DND-41 (cell line): ENCODE measurements at regions not wholly inside any gene's neighbourhood (a gene's known extent, or its start where the extent isn't known, plus 50 kb on each side); places are given as distances from the start of the nearest gene placed in this dataset.

Source experiments
- EZH2 ChIP-seq: IDR thresholded peaks from 3 replicates; pipeline ENCODE4 v1.6.1; 2012; ENCODE audit warnings: borderline replicate concordance, low read depth, mild to moderate bottlenecking, moderate library complexity, low read length, inconsistent platforms; ENCODE audit not compliant: severe bottlenecking
- TF ChIP-seq, protein P1 (sequence below): IDR thresholded peaks from 2 replicates; pipeline ENCODE4 v1.5.1; 2012; ENCODE audit warnings: borderline replicate concordance, low read length, moderate library complexity, mild to moderate bottlenecking; ENCODE audit not compliant: poor library complexity, severe bottlenecking; ENCODE audit errors: extremely low read depth

DNA sequence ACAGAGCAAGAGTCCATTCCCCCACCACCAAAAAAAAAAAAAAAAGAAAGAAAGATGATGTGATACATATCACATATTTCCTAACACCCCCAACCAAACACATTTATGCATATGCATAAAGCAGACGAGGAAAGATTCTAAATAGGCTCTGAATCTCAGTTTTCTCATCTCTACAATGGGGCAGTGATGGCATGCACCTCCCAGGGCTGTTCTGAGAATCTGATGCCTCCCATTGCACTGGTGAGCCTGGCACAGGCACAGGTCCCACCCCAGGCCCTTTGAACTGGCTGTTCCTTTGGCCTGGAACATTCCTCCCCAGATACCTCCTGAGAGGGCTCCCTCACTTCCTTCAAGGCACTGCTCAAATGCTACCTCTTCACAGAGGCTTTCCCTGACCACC, 116.5 kb downstream of the C9orf50 start:
- no peak for TF ChIP-seq EZH2
- TF ChIP-seq, protein P1, sequence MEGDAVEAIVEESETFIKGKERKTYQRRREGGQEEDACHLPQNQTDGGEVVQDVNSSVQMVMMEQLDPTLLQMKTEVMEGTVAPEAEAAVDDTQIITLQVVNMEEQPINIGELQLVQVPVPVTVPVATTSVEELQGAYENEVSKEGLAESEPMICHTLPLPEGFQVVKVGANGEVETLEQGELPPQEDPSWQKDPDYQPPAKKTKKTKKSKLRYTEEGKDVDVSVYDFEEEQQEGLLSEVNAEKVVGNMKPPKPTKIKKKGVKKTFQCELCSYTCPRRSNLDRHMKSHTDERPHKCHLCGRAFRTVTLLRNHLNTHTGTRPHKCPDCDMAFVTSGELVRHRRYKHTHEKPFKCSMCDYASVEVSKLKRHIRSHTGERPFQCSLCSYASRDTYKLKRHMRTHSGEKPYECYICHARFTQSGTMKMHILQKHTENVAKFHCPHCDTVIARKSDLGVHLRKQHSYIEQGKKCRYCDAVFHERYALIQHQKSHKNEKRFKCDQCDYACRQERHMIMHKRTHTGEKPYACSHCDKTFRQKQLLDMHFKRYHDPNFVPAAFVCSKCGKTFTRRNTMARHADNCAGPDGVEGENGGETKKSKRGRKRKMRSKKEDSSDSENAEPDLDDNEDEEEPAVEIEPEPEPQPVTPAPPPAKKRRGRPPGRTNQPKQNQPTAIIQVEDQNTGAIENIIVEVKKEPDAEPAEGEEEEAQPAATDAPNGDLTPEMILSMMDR: no peak
